ENCODE measurements at regions not wholly inside any gene's neighbourhood (a gene's known extent, or its start where the extent isn't known, plus 50 kb on each side); places are given as distances from the start of the nearest gene placed in this dataset.
"Not testable (repeated sequence)": the region's sequence is repeated elsewhere in the genome, so short reads cannot be mapped to it uniquely, and the experiment has no call there.

DNA sequence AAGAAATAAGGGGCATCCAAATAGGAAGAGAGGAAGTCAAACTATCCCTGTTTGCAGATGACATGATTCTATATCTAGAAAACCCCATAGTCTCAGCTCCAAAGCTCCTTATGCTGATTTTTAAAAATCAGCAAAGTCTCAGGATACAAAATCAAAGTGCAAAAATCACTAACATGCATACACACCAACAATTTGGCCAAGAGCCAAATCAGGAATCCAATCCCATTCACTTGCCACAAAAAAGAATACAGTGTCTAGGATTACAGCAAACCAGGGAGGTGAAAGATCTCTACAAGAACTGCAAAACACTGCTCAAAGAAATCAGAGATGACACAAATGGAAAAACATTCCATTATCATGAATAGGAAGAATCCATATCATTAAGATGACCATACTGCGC is 155.8 kb upstream of the ARHGAP42 start:
- DNase-seq (ENCODE audit: low spot score), result not testable (repeated sequence)

DNA sequence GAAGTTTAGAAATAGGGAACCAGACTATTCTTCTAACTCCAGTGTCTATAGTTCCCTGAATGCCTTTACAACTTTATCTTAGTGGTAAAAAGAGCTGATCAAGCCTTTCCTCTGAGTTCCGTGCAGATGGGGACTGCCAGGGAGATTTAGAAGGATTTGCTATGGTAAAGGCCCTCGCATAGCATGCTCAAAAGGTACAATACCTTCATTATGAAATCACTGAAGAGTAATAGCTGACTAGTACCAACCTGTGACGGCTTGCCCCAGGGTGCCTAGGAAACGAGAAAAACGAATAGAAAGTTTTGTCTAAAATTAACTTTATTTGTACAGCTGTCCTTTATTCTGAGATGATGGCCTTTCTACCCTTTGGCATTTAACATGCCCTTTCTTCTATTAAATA is 150.1 kb upstream of the ARHGAP42 start:
- no peak for DNase-seq (ENCODE audit: low spot score)

DNA sequence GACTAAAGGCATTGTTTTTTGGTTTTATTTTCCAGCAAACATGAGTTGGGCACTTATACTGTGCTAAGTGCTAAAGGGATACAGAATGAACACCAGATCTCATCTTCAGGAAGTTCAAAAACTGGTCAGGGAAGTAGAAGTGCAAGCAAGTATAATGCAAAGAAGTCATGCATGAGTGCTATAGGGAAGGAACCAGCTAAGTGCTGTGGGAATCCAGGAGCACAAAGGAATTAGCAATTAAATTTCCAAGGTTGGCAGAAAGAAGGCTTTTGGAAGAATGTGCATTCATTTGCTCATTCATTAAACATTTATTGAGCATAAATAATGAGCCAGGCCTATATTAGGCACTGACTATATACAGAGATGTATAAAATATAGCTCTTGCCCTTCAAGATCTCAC is 143.7 kb upstream of the ARHGAP42 start:
- no peak for DNase-seq (ENCODE audit: low spot score)

DNA sequence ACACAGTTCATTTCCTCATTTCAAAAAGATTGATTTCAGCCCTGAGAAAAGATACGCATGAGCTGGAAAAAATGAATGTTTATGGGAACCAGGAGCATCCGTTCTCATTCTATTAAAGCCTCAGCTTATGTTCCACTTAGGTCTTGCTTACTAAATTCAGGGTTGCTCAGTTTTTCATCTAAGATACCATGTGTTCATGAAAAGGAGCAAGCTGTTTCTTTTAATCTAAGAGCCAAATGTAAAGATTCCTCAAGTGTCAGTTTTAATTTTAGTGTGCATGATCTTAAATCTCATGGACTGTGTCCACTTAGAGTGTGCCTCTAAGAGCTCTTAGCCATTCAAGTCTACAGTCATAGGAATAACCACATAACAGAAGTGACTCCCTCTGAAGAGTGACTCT is 141.5 kb upstream of the ARHGAP42 start:
- DNase-seq (ENCODE audit: low spot score), result no peak

DNA sequence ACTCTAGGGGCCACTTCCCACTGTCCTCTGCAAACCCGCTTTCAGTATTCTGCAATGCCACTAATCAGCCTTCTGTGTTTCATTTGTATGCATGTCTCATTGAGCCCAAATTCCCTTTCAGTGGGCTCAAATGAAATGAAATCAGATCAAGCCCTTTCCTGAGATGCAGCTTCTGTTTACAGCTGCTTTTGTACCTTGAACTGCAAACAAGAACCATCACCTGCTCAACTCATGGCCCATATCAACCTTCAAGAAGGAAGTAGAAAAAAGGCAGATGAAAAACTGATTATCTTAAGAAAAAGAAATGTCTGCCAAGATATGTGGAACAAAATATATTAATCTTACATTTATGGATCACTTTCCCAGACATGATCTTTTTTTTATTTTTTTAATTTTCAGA is 141.1 kb upstream of the ARHGAP42 start:
- no peak for DNase-seq (ENCODE audit: low spot score)

DNA sequence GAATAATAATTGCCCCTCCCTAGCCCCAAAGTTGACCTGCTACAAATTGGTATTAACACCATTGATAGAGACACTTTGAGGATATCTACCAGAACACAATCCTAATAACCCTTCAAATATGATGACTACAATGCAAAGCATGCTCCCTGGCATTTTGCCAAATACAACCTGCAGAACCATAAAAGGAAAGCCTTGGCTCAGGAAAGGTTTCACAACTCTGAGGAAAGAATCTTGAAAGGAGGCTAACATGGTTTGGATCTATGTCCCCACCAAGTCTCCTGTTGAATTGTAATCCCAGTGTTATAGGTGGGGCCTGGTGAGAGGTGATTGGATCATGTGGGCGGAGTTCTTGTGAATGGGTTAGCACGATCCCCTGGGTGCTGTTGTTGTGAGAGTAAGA is 140.4 kb upstream of the ARHGAP42 start:
- DNase-seq (ENCODE audit: low spot score), result no peak

DNA sequence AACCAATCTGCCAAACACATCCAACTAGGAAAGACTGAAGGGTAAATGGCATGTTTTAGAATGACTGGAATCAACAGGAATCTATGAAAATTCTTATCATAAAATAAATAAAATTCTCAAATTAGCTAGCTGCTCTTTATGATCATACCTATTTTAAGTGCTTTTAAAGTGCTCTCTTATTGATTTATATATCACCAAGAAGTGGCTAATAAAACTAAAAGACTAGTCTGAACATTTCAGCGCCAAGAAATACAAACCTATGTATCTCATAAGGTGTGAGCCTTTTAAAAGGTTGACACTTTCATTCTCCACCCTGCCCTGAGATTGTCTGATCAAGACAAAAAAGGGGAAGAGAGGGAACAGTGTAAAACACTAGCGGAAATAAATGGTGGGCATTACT is 136.8 kb upstream of the ARHGAP42 start:
- no peak for DNase-seq (ENCODE audit: low spot score)

DNA sequence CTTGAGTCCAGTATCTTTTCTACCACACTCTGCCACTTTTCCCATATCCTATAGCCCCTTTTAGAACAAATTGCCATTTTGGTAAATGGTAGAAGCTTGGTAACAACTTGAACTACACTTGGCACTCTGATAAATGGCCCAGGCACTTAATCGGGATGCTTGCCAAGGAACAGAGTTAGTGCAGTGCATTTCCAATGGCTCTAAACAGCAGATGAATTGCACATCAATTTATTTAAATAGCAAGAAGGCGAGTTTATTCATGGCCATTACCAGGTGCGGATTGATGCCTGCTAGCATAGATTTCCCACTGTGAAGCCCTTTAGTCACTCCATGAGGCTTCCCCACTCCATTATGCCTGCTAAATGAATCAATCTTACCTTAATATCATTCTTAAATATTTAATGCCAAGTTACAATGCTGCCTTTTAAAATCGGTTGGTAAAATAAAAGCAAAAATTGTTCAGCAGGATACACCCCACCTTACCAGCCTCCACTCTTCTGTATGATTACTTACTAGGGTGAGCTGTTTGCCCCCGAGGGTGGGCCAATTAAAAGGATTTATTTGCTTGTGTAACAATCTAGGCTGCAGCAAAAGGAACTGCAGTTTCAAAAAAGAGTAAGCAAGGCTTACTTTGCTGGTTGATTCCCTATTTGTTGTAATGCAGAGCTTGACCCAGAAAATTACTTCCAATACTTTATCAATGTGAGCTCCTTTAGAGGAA is 136.0 kb upstream of the ARHGAP42 start:
- no peak for DNase-seq (ENCODE audit: low spot score)

DNA sequence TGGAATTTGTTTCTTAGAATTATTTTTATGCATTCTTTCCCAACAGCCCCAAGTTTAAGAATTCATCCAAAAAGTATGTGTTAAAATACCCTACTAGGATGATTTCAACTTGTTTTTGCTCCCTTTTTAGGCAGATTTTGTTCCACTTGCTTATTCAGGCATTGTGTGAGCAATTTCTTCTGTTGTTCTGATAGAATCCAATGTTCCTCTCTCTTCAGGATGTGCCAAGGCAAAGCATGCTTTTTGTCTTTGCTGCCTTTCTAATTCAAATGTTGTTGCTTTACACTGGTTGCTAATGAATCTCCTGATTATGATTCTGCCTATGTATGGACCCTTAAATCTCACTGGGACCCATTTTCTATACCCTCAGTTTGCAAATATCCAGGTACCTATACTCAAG is 131.2 kb upstream of the ARHGAP42 start:
- DNase-seq (ENCODE audit: low spot score), result no peak

DNA sequence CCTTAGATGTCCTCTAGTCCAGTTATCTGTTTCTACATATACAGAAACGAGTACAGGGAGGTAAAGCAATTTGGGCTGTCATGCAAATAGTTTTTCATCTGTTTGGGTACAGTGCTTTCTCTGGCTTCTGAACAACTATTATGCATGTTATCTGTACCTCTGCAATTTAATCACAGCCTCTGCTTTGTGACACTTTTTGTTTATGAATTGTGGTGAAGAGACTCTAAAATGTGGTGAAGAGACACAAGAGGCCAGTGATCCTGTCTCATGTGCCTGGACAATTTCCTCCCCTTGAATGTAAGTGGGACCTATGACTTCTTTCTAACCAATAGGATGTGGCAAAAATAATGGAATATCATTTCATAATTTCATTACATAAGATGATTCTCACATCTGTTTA is 130.3 kb upstream of the ARHGAP42 start:
- DNase-seq (ENCODE audit: low spot score), result no peak

DNA sequence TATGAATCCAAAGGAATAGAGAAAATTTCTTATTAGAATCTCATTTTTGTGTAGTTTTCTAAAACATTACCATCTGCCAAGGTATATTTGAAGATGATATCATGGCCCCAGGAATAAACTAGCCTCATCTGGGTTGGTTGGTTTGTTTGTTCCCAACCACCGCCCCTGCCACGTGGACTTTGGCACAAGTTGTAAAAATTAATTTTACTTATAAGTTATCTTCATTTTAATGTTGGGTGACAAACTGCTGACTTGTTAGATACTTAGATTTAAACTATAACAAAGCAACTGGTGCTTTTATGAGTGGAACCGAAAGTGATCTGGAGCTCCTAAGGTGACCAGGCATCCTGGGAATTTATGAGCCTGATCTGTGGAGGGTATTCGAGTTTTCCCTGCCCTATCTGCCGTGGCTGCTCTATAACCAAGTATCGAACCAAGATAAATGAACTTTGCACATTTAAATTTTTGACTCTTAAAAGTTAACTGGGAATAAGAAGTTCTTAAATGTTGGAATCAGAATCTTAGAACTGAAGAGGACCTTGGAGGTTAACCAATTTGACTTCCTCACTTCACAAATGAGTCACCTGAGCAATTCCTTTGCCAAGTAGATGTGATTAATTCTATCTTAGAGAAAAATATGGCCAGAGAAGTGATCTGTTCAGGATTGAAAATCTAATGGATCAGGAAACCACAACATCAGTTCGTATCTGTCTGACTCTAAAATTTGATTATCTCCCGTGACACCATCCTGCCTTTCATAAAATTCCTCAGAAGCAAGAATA is 129.1 kb upstream of the ARHGAP42 start:
- no peak for DNase-seq (ENCODE audit: low spot score)

DNA sequence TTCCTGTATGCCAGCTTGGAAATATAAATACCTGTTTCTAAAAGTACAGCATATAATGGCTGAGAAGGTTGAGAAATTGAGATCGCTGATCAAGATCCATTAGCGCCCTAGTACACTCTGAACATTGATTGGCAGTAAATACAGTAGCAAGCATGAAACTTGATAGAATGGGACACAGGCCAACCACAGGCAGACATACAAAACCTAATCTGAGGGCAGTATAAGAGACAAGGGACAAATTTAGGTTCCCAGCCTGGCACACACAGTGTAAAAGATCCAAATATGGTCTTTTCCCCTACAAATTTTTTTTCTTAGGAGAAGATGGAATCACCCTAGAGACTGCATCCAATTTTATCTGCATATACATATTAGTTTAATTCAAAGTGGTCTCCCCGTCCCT is 126.5 kb upstream of the ARHGAP42 start:
- DNase-seq (ENCODE audit: low spot score), result no peak

DNA sequence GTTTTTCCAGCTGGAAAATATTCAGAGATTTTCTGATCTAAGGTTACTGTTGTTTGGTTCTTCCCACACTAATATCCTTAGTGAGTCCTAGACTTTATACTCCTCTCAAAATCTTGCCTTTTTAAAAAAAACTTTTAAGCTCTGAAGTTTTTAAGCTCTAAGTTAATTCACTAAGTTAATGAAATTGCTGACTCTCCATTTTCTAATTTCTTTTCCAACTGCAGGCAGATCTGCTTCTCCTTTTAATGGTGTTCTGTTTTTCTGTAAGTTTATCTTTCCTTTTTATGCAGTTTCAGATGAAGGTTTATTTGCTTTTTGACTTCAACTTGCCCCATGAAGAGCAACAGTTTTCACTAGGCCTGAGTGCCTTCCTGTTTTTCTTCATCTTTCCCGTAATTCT is 125.8 kb upstream of the ARHGAP42 start:
- DNase-seq (ENCODE audit: low spot score), result no peak

DNA sequence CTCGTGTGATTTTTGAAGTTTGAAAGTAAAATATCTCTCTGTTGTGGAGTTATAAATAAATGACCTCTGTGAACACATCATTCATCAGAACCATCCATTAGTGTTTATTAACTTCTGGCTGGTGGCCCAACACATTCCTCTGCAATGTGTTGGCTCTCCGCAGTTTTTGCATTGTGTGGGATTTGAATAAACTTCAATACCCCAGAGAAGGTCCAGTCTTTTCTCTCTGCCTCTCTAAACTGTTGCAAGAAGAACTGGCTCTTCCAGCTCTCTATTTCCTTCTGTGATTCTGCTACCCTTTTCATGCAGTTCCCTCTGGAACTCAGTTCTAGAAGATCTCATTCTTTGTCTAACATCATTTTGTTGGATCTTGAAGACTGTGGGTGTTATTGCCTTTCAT is 125.0 kb upstream of the ARHGAP42 start:
- DNase-seq (ENCODE audit: low spot score), result no peak

DNA sequence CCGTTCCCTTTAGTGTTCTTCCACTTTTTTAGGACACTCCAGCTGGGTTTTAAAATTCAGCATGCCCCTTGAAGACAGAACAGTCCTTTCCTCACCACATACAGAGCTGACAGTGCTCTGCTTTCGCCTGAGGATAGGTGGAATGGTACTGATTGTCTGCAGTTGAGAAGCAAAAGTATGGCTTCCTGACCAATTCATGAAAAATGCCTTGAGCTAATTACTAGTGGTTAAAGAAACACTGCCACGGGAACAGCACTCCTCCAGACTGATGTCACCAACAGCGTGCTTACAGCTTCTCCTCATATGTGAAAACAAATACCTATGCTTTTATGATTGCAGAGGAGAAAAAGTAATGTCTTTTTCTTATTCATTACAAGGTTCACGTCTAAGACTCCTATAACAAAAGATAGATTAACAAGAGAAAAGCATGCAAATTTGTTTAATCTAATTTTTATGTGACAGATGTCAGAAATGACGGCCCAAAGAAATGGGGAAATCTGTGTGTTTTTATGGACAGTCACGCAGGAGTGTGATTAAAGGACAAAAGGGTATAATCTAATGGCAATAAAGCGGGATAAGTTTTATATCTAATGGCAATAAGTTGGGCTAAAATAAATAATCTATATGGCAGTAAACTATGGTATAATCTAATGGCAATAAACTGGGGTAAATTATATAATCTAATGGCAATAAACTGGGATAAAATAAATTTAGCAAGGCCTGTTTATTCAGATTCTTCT is 123.4 kb upstream of the ARHGAP42 start:
- DNase-seq (ENCODE audit: low spot score), result no peak

DNA sequence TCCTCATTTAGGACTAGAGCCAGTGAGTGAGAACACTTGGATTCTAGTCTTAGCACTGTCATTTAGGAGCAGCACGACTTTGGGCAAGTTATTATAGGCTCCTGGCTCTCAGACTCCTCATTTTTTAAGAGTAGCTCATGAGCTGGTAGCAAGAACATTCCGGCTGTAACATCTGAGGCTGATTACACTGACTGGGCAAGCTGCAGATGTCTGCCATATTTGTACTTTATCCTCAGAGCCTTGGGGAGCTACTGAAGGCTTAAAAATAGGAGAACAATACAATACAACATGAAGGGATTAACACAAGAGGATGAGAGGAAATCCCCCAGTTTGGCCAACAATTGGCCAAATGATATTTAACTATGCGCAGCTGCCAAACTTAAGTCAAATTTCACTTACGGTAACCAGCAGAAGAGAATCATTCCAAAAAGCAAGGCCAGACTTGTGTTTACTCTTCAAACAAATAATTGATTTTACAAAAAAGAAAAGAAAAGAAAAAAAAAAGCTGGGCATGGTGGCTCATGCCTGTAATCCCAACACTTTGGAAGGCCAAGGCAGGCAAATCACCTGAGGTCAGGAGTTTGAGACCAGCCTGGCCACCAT is 113.1 kb upstream of the ARHGAP42 start:
- DNase-seq (ENCODE audit: low spot score), result peak; percentile 39

DNA sequence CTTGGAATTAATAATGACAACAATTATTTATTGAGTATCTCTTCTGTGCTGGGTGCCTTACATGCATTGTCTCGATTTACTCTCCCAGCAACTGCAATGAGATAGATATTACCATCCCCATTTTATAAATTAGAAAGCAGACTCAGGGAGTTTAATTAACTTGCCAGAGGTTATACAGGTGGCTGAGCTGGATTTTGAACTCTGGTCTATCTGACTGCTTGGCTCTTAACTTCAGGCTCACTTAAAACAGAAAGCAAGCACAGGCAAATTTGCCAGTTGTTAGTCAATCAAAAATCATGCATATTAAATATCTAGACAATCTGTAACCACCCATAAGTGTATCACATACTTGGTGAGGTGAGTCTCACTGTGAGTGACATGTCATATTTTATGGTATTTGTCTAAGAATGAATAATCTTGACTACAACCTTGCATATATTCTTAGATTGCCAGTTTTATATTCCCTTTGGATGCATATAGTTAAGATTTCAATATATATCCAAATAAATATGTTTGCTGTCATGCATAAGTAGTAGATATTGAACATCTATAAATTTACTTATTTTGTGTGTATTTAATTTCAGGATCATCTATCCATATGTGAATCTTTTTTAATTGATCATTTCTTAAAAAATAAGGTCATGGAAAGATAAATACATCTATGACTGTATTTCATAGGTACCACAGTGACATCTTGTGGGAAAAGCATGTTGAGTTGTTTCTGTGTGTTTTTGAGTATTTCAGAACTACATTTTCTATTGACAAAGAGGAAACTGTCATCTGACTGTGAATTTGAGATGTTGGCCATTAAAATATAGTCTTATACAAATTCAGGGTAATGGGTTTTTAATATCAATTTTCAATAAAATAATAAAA is 112.0 kb upstream of the ARHGAP42 start:
- no peak for DNase-seq (ENCODE audit: low spot score)

DNA sequence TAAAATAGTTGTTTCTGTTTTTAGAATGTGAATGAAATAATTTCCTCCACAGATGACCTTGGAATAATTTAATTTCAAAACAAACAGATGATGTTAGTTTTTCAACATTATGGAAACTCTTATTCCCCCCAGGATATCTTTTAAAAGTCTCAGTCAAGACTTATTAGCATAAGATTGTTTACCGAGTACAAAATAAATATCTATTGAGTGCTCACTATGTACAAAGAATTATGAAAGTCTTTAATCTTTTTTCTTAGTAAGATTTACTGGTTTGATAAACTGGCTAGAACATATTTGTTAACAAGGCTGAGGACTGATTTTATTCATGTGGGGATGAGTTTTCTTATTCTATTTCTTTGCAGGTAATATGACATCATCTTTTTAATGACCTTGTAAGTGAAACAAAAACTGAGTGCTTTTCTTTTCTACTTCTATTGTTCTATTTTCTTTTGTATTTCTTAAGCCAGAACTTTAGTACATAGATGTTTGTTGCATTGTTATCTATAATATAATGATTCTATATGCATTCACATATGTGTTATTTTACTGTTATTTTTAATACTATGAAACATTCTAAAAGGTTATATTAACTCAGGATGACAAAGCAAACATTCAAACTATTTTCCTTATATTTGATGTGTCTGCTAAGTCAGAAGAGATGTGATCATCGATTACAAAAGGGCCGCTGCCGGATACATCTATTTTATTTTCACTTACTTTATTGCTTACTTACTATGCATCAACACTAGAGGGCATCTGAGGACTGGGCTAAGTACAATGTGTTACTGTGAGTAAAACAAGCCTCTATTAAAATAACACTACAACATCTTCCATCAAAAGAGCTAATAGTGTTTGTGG is 111.0 kb upstream of the ARHGAP42 start:
- DNase-seq (ENCODE audit: low spot score), result peak; percentile 38

DNA sequence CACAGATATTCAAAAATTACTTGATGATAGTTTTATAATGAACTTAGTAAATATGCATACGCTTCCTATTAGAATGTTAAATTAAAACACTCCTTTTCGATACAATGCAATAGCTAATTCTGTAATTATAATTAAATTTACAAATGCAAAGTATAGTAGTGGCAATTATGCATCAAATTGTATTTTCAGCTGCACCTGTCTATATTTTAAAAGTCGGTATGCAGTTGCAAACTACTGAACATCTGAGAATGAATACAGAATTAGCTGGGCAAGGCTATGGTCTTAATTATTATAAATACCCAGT is 110.4 kb upstream of the ARHGAP42 start:
- no peak for DNase-seq (ENCODE audit: low spot score)

DNA sequence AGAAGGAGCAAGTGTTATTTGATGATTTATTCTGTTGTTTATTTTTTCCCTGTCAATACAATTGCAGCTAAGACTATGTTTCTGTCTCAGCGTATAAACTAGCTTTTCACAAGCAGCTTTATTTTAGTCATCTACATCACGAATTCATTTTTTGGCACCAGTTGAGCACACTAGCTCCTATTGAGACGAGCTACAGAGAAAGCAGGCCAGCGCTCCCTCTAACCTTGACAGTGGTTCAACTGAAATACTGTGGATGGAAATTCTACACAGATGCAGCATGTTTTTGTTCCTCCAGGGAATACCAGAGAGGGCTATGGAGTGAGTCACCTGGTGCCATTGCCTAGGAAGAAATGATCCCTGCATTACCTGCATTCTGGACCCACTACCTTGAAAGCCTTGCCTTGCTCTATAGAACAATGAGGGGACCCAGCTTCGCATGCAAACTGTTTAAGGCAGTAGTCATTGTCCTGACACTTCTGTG is 108.2 kb upstream of the ARHGAP42 start:
- DNase-seq (ENCODE audit: low spot score), result no peak

DNA sequence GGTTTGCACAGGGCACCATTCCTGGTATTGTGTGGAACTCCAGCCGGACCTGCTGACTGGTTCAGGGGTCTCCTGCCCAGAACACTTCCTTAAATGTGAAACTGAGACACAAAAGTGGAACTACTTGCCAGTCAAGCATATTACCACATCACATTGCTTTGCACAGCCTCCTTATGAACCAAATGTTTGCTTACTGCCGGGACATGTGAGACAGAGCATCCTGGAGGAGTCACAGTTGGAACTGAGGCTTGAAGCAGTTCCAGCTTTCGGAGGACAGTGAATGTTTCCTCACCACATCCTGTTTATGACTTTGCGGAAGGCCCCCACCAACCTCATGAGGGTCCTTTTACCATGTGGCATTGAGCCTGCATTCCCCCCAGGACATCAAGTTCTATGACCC is 105.8 kb upstream of the ARHGAP42 start:
- DNase-seq (ENCODE audit: low spot score), result no peak
